ENCODE measurements at regions not wholly inside any gene's neighbourhood (a gene's known extent, or its start where the extent isn't known, plus 50 kb on each side); places are given as distances from the start of the nearest gene placed in this dataset.

GRCh38 chr7:145959981-145960380 is 156.6 kb upstream of the CNTNAP2 start:
- no peak overlapping the region for H3K4me2 ChIP-seq
- peaks cover 10% of the 10 kb centered on the region; the same call in 1 of the 3 replicates for H3K9me3 ChIP-seq
- no peak overlapping the region for H3K27ac ChIP-seq
- H3K4me3 ChIP-seq = no peak overlapping the region
- WGBS (ENCODE audit: missing lambda C conversion rate) = 25% methylated on average over 4 of the region's 4 CpGs
- DNase-seq (ENCODE audit: low read depth in 1 of 2, low spot score in 1 of 2) (no peak), FAIRE-seq (no peak), ATAC-seq (no peak)
- TF ChIP-seq, protein P1, sequence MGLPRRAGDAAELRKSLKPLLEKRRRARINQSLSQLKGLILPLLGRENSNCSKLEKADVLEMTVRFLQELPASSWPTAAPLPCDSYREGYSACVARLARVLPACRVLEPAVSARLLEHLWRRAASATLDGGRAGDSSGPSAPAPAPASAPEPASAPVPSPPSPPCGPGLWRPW (IDR thresholded peaks at IDR 0.05) = no peak
- TF ChIP-seq CHD4 (IDR thresholded peaks at IDR 0.05; ENCODE audit: borderline replicate concordance) (no peak), MAFK (IDR thresholded peaks at IDR 0.05; ENCODE audit: partially characterized antibody) (peak; percentile 76)
- H3K4me1 ChIP-seq = no peaks in the 10 kb centered on the region
- ChIA-PET POLR2A (no interaction called here), CTCF (no interaction called here)

DNA sequence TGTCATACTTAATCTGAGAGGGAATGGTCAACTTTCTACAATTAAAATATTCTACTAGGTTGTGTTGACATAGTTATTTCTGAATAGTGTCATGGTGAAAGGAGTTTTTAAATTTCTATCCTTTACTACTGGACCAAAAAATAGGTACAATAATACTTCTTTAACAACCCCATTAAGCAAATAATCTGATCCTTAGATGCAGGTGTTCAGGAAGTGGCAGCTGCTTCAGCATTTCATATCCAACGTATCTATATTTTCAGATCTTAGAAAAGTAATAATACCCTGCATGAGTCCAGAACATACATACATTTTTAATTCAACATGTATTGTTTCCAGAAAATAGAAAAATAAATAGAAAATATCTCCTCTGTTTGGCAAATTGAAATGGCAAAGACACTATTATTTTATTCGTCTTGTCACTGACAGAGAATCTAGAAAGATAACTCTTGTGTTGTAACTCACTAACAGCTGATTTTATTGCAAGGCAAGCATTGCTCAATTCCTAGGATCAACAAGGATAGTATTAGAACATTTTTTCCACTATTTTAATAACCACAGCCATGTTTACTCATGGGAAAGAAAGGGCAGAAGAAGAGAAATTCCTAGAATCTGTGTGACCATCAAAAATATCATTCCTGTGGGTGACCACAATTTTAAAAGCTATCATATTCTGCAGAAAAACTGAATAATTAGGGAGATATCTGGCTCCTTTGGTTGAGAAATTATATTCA is 159.3 kb upstream of the CNTNAP2 start:
- WGBS (ENCODE audit: missing lambda C conversion rate) = 2% methylated on average over 2 of the region's 2 CpGs
- POLR2A ChIA-PET = no interaction called here
- Histone ChIP-seq H3K4me2 (no peak overlapping the region), H3K4me1 (no peaks in the 10 kb centered on the region), H3K27ac (no peak overlapping the region), H3K9me3 (0 out of 3 replicates have a peak, but pooled peaks cover 8% of the 10 kb centered on the region), H3K4me3 (no peak overlapping the region)
- no peak for DNase-seq (ENCODE audit: low read depth in 1 of 2, low spot score in 1 of 2)
- FAIRE-seq = no peak
- ATAC-seq = no peak
- TF ChIP-seq MAFK (IDR thresholded peaks at IDR 0.05; ENCODE audit: partially characterized antibody) (no peak), BHLHE40 (IDR thresholded peaks at IDR 0.05; ENCODE audit: low read depth, low read length) (no peak), POLR2AphosphoS2 (conservative IDR thresholded peaks at IDR 0.05; ENCODE audit: low read length) (no peak), CEBPB (IDR thresholded peaks at IDR 0.05) (no peak), KDM5A (IDR thresholded peaks at IDR 0.05) (no peak), EHMT2 (IDR thresholded peaks at IDR 0.05; ENCODE audit: low read depth) (no peak)
- CTCF ChIA-PET = no interaction called here

DNA sequence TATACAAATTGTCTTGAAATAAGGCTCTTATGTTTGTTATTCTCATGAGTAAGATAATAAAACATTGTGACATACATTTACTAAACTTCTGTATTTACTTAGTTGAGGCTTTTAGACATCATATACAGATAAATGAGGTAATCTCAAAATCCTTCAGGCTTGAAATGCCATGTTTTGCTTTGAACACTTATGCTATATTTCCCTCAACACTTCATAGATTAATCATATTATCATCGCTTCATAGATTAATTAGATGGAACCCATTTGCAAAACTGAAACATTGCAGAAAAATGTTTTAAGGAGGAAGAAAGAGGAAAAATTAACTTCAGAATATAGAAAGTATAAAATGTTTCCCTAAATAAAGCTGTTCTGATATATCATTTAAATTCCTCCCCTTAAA is 165.0 kb upstream of the CNTNAP2 start:
- ChIA-PET POLR2A (no interaction called here), CTCF (no interaction called here)
- ATAC-seq (no peak), FAIRE-seq (no peak), DNase-seq (ENCODE audit: low read depth in 1 of 2, low spot score in 1 of 2) (no peak)
- no peak for TF ChIP-seq RARB (CRISPR knock-in tag; IDR thresholded peaks at IDR 0.05)
- TF ChIP-seq, protein P1 (IDR thresholded peaks at IDR 0.05) = no peak
- no peak for TF ChIP-seq PHF8 (IDR thresholded peaks at IDR 0.05; ENCODE audit: borderline replicate concordance, low read depth)
- TF ChIP-seq TP53 (CRISPR knock-in tag; IDR thresholded peaks at IDR 0.05) = no peak
- no peak for TF ChIP-seq ZSCAN20 (CRISPR knock-in tag; IDR thresholded peaks at IDR 0.05)
- TF ChIP-seq SMC3 (IDR thresholded peaks at IDR 0.05) = no peak
- TF ChIP-seq RCOR1 (IDR thresholded peaks at IDR 0.05; ENCODE audit: low read depth, low read length) = no peak
- TF ChIP-seq NPAS2 (CRISPR knock-in tag; IDR thresholded peaks at IDR 0.05; ENCODE audit: borderline replicate concordance) = no peak
- no peak for TF ChIP-seq MYC (IDR thresholded peaks at IDR 0.05; ENCODE audit: borderline replicate concordance, low read length)
- no peak for TF ChIP-seq POLR2AphosphoS2 (conservative IDR thresholded peaks at IDR 0.05; ENCODE audit: low read length)
- no peak for TF ChIP-seq ESRRA (IDR thresholded peaks at IDR 0.05; ENCODE audit: borderline replicate concordance, low read length)
- TF ChIP-seq FOSB (CRISPR knock-in tag; IDR thresholded peaks at IDR 0.05) = no peak
- TF ChIP-seq, protein P2, sequence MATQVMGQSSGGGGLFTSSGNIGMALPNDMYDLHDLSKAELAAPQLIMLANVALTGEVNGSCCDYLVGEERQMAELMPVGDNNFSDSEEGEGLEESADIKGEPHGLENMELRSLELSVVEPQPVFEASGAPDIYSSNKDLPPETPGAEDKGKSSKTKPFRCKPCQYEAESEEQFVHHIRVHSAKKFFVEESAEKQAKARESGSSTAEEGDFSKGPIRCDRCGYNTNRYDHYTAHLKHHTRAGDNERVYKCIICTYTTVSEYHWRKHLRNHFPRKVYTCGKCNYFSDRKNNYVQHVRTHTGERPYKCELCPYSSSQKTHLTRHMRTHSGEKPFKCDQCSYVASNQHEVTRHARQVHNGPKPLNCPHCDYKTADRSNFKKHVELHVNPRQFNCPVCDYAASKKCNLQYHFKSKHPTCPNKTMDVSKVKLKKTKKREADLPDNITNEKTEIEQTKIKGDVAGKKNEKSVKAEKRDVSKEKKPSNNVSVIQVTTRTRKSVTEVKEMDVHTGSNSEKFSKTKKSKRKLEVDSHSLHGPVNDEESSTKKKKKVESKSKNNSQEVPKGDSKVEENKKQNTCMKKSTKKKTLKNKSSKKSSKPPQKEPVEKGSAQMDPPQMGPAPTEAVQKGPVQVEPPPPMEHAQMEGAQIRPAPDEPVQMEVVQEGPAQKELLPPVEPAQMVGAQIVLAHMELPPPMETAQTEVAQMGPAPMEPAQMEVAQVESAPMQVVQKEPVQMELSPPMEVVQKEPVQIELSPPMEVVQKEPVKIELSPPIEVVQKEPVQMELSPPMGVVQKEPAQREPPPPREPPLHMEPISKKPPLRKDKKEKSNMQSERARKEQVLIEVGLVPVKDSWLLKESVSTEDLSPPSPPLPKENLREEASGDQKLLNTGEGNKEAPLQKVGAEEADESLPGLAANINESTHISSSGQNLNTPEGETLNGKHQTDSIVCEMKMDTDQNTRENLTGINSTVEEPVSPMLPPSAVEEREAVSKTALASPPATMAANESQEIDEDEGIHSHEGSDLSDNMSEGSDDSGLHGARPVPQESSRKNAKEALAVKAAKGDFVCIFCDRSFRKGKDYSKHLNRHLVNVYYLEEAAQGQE (IDR thresholded peaks at IDR 0.05) = no peak
- TF ChIP-seq RFX5 (IDR thresholded peaks at IDR 0.05) = no peak
- TF ChIP-seq TFCP2L1 (CRISPR knock-in tag; IDR thresholded peaks at IDR 0.05) = no peak
- TF ChIP-seq HEYL (CRISPR knock-in tag; IDR thresholded peaks at IDR 0.05) = no peak
- TF ChIP-seq, protein P3, sequence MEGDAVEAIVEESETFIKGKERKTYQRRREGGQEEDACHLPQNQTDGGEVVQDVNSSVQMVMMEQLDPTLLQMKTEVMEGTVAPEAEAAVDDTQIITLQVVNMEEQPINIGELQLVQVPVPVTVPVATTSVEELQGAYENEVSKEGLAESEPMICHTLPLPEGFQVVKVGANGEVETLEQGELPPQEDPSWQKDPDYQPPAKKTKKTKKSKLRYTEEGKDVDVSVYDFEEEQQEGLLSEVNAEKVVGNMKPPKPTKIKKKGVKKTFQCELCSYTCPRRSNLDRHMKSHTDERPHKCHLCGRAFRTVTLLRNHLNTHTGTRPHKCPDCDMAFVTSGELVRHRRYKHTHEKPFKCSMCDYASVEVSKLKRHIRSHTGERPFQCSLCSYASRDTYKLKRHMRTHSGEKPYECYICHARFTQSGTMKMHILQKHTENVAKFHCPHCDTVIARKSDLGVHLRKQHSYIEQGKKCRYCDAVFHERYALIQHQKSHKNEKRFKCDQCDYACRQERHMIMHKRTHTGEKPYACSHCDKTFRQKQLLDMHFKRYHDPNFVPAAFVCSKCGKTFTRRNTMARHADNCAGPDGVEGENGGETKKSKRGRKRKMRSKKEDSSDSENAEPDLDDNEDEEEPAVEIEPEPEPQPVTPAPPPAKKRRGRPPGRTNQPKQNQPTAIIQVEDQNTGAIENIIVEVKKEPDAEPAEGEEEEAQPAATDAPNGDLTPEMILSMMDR (IDR thresholded peaks at IDR 0.05) = no peak
- no peak for TF ChIP-seq NFE2L2 (conservative IDR thresholded peaks at IDR 0.05; ENCODE audit: low read length)
- 0 out of 3 replicates have a peak, but pooled peaks cover 5% of the 10 kb centered on the region for H3K9me3 ChIP-seq
- H3K4me2 ChIP-seq = no peak overlapping the region
- H3K4me3 ChIP-seq = no peak overlapping the region
- no peak overlapping the region for H3K27ac ChIP-seq
- no peaks in the 10 kb centered on the region for H3K4me1 ChIP-seq
- WGBS (ENCODE audit: missing lambda C conversion rate) = 16% methylated on average over 1 of the region's 1 CpG

Data from A549 (cell line).